GM18861 (cell line): ENCODE measurements at regions not wholly inside any gene's neighbourhood (a gene's known extent, or its start where the extent isn't known, plus 50 kb on each side); places are given as distances from the start of the nearest gene placed in this dataset.

ENCODE experiments used
- ATAC-seq: cut with Tn5 transposase; IDR thresholded peaks from one replicate; pipeline ENCODE4 v1.9.1; 2021; ENCODE audit not compliant: unreplicated experiment

GRCh38 chr18:24669502-24669901, 209.1 kb downstream of the HRH4 start:
- no peak for ATAC-seq

GRCh38 chr18:24672165-24672941, 211.9 kb downstream of the HRH4 start:
- no peak for ATAC-seq

- ATAC-seq = no peak
Observed at GRCh38 chr18:24674200-24674599, 213.8 kb downstream of the HRH4 start.

- no peak for ATAC-seq
Observed at GRCh38 chr18:24674605-24675004, 214.2 kb downstream of the HRH4 start.

GRCh38 chr18:24677011-24677410, 216.6 kb downstream of the HRH4 start:
- ATAC-seq = no peak

GRCh38 chr18:24678107-24678506, 217.7 kb downstream of the HRH4 start:
- no peak for ATAC-seq

GRCh38 chr18:24678626-24679025, 218.2 kb downstream of the HRH4 start:
- no peak for ATAC-seq

- no peak for ATAC-seq
Observed at GRCh38 chr18:24679062-24679461, 218.6 kb downstream of the HRH4 start.

GRCh38 chr18:24683925-24684324, 223.5 kb downstream of the HRH4 start:
- no peak for ATAC-seq

- no peak for ATAC-seq
Observed at GRCh38 chr18:24685254-24685959, 225.0 kb downstream of the HRH4 start.

- no peak for ATAC-seq
Observed at GRCh38 chr18:24695168-24695567, 234.7 kb downstream of the HRH4 start.

- ATAC-seq = no peak
Observed at GRCh38 chr18:24702001-24702515, 241.6 kb downstream of the HRH4 start.

- no peak for ATAC-seq
Observed at GRCh38 chr18:24703316-24703715, 242.9 kb downstream of the HRH4 start.

- ATAC-seq = no peak
Observed at GRCh38 chr18:24704946-24705630, 244.7 kb downstream of the HRH4 start.

GRCh38 chr18:24710474-24710873, 250.0 kb downstream of the HRH4 start:
- no peak for ATAC-seq

- no peak for ATAC-seq
Observed at GRCh38 chr18:24719791-24720190, 259.4 kb downstream of the HRH4 start.

GRCh38 chr18:24721388-24721787, 261.0 kb downstream of the HRH4 start:
- no peak for ATAC-seq

GRCh38 chr18:24725644-24726415, 265.4 kb downstream of the HRH4 start:
- no peak for ATAC-seq

GRCh38 chr18:24726727-24727492, 266.5 kb downstream of the HRH4 start:
- ATAC-seq = no peak

GRCh38 chr18:24727685-24728084, 267.2 kb downstream of the HRH4 start:
- ATAC-seq = no peak
